Endodermal cell (in vitro differentiated cells): ENCODE measurements at regions not wholly inside any gene's neighbourhood (a gene's known extent, or its start where the extent isn't known, plus 50 kb on each side); places are given as distances from the start of the nearest gene placed in this dataset.

ENCODE experiments used
- DNase-seq: peaks from one replicate; pipeline ENCODE4 v3.0.0-alpha.2; 2017
- H3K27ac ChIP-seq: 2 replicates; pipeline ENCODE4 v1.5.1; 2013; ENCODE audit warnings: mild to moderate bottlenecking, low read depth, low read length, moderate library complexity
- H3K27me3 ChIP-seq: 2 replicates; pipeline ENCODE4 v1.6.1; 2013; ENCODE audit warnings: mild to moderate bottlenecking, low read length, moderate library complexity; ENCODE audit not compliant: insufficient read depth, control insufficient read depth, poor library complexity, severe bottlenecking
- H3K36me3 ChIP-seq: 2 replicates; pipeline ENCODE4 v1.7.0; 2013; ENCODE audit warnings: mild to moderate bottlenecking, low read length, moderate library complexity; ENCODE audit not compliant: control insufficient read depth, insufficient read depth
- H3K4me1 ChIP-seq: one replicate; pipeline ENCODE4 v1.7.0; 2013; ENCODE audit warnings: low read length; ENCODE audit not compliant: control insufficient read depth, insufficient read depth
- H3K4me3 ChIP-seq: 2 replicates; pipeline ENCODE4 v1.5.1; 2013; ENCODE audit warnings: mild to moderate bottlenecking, low read length, moderate library complexity
- H3K9ac ChIP-seq: 2 replicates; pipeline ENCODE4 v1.6.1; 2013; ENCODE audit warnings: mild to moderate bottlenecking, low read length, moderate library complexity; ENCODE audit not compliant: poor library complexity, severe bottlenecking; ENCODE audit errors: extremely low read depth
- H3K9me3 ChIP-seq: 2 replicates; pipeline ENCODE4 v1.6.1; 2013; ENCODE audit warnings: mild to moderate bottlenecking, low read length, moderate library complexity; ENCODE audit not compliant: control insufficient read depth
- H3K27ac Mint-ChIP-seq: 2 replicates; pipeline ENCODE4 v1.8.0; 2020; ENCODE audit warnings: mixed read lengths
- H3K27me3 Mint-ChIP-seq: 2 replicates; pipeline ENCODE4 v1.8.0; 2021; ENCODE audit warnings: mild to moderate bottlenecking, mixed read lengths; ENCODE audit not compliant: insufficient read depth
- H3K36me3 Mint-ChIP-seq: 2 replicates; pipeline ENCODE4 v1.8.0; 2020; ENCODE audit warnings: low read depth, mixed read lengths
- H3K4me1 Mint-ChIP-seq: 2 replicates; pipeline ENCODE4 v1.8.0; 2020; ENCODE audit warnings: mixed read lengths
- H3K4me3 Mint-ChIP-seq: 2 replicates; pipeline ENCODE4 v1.8.0; 2020; ENCODE audit warnings: mild to moderate bottlenecking, moderate library complexity, mixed read lengths
- H3K9me3 Mint-ChIP-seq: 2 replicates; pipeline ENCODE4 v1.8.0; 2020; ENCODE audit warnings: mild to moderate bottlenecking, mixed read lengths
- WGBS, 2 experiments: methylation state at CpG; one replicate each; pipeline versions ENCODE4 v1.1.5 to v1.1.7; 2013; ENCODE audit warnings: missing lambda C conversion rate in 2 of 2, mixed read lengths in 1 of 2; ENCODE audit not compliant: insufficient coverage in 1 of 2, insufficient read length in 1 of 2; 5-methylcytosine and 5-hydroxymethylcytosine counted together
- TF ChIP-seq, protein P1 (sequence below): fragments of 200-600 bp; sonication (generic); conservative IDR thresholded peaks from 2 replicates; pipeline ENCODE4 v1.5.0; 2021; ENCODE audit warnings: antibody characterized with exemption, mild to moderate bottlenecking

DNA sequence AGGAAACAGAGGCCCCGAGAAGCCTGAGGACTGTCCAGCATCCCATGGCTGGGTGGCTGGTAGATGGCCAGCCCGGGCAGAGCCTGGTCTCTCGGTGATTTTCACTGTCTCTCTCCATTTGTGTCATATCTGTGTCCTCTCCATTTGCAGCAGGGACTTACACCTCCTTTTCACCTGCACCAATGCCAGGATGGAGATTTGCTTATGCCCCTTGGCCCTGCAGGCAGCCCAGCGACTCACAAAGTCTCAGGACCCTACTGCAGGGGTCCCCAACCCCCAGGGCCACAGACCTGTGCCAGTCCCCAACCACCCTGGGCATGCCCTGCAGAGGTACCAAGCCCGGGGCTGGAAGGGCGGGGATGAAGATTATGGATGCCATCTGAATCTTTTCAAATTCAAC lies 201.6 kb downstream of the RHOU start:
- TF ChIP-seq, protein P1, sequence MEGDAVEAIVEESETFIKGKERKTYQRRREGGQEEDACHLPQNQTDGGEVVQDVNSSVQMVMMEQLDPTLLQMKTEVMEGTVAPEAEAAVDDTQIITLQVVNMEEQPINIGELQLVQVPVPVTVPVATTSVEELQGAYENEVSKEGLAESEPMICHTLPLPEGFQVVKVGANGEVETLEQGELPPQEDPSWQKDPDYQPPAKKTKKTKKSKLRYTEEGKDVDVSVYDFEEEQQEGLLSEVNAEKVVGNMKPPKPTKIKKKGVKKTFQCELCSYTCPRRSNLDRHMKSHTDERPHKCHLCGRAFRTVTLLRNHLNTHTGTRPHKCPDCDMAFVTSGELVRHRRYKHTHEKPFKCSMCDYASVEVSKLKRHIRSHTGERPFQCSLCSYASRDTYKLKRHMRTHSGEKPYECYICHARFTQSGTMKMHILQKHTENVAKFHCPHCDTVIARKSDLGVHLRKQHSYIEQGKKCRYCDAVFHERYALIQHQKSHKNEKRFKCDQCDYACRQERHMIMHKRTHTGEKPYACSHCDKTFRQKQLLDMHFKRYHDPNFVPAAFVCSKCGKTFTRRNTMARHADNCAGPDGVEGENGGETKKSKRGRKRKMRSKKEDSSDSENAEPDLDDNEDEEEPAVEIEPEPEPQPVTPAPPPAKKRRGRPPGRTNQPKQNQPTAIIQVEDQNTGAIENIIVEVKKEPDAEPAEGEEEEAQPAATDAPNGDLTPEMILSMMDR, result no peak
- Mint-ChIP-seq H3K4me1 (peaks cover 38% of the 10 kb centered on the region), H3K9me3 (no peaks in the 10 kb centered on the region), H3K27me3 (peaks cover 6% of the 10 kb centered on the region), H3K36me3 (no peaks in the 10 kb centered on the region), H3K4me3 (no peak overlapping the region), H3K27ac (no peak overlapping the region)
- Histone ChIP-seq H3K9ac (no peak overlapping the region), H3K27ac (no peak overlapping the region), H3K9me3 (no peaks in the 10 kb centered on the region), H3K27me3 (no peaks in the 10 kb centered on the region), H3K4me3 (no peak overlapping the region), H3K4me1 (peaks cover 9% of the 10 kb centered on the region), H3K36me3 (no peaks in the 10 kb centered on the region)
- no peak for DNase-seq
- WGBS, 2 experiments, result 93 to 96% methylated on average over 4 to 6 of the region's 6 CpGs

GRCh38 chr1:228937351-228937750 lies 202.1 kb downstream of the RHOU start:
- H3K36me3 ChIP-seq, result no peaks in the 10 kb centered on the region
- no peaks in the 10 kb centered on the region for H3K9me3 Mint-ChIP-seq
- H3K27me3 ChIP-seq, result no peaks in the 10 kb centered on the region
- H3K9me3 ChIP-seq, result no peaks in the 10 kb centered on the region
- no peaks in the 10 kb centered on the region for H3K36me3 Mint-ChIP-seq
- no peak for DNase-seq
- H3K4me3 ChIP-seq, result no peak overlapping the region
- H3K9ac ChIP-seq, result no peak overlapping the region
- no peak overlapping the region for H3K4me3 Mint-ChIP-seq
- no peak overlapping the region for H3K27ac Mint-ChIP-seq
- H3K27me3 Mint-ChIP-seq, result peaks cover 3% of the 10 kb centered on the region
- WGBS, 2 experiments, result 90 to 95% methylated on average over 9 to 12 of the region's 12 CpGs
- H3K27ac ChIP-seq, result no peak overlapping the region
- peaks cover 40% of the 10 kb centered on the region for H3K4me1 Mint-ChIP-seq
- peaks cover 9% of the 10 kb centered on the region for H3K4me1 ChIP-seq
- TF ChIP-seq, protein P1, result no peak

DNA sequence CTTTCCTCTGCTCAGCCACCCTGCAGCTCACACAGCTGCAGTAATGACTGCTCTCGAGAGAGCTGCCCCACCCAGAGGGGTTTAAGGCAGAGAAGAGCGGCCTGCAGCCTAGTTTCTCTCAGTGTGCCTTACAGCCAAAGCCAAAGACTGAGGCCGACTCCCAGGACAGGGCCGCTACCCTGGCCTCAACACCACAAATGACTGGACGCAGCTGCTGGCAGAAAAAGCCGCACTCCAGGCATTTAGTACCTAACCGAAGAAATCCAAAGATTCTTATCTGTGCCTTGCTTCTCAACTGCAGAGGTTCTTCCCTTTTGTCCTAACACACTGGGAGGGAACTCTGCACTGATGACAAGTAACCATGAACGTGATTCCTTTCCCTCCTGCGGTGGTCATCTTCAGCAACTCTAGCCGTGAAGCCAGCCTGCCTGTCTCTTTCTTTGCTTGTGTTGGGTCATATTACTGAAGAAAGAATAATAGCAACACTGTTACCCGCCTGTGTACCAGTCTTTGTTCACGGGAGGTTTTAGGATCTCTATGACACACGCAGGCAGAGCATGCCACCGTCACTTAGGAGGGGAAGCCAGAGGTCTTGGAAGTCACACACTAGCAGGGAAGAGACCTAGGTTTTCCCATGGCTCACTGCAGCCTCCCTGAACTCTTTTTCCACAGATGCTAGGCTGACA lies 202.7 kb downstream of the RHOU start:
- Histone ChIP-seq H3K27ac (peak overlapping the region; percentile 34), H3K9me3 (no peaks in the 10 kb centered on the region), H3K4me1 (peaks cover 9% of the 10 kb centered on the region), H3K4me3 (no peak overlapping the region), H3K36me3 (no peaks in the 10 kb centered on the region), H3K9ac (no peak overlapping the region), H3K27me3 (no peaks in the 10 kb centered on the region)
- WGBS, 2 experiments, result 67 to 74% methylated on average over 3 to 14 of the region's 14 CpGs
- TF ChIP-seq, protein P1, result no peak
- Mint-ChIP-seq H3K4me3 (no peak overlapping the region), H3K27ac (peak overlapping the region; percentile 30), H3K4me1 (peaks cover 40% of the 10 kb centered on the region), H3K27me3 (peaks cover 3% of the 10 kb centered on the region), H3K9me3 (no peaks in the 10 kb centered on the region), H3K36me3 (no peaks in the 10 kb centered on the region)
- DNase-seq, result peak; percentile 62
